ENCODE measurements at regions not wholly inside any gene's neighbourhood (a gene's known extent, or its start where the extent isn't known, plus 50 kb on each side); places are given as distances from the start of the nearest gene placed in this dataset.

DNA sequence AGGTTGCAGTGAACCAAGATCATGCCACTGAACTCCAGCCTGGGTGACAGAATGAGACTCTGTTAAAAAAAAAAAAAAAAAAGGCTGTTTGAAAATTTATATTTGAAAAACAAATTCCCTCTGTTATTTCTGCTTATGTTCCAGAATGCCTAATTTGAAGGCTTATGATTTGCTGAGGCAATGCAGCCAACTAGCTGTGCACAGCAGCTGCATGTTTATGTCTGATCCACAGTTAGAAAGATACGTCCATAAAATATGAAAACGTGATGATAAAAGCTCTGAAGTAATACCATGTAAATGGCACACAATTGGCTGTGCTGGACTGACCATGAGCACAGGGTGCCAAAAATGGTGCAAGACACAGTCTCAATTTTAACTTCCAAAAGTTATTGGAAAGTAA, 453.2 kb downstream of the TUSC1 start:
- Histone ChIP-seq H3K36me3 (no peaks in the 10 kb centered on the region), H3K4me3 (no peak overlapping the region), H3K27me3 (replicated peaks in 1 of 7) (no peaks in the 10 kb centered on the region), H3K4me1 (no peaks in the 10 kb centered on the region), H3K9me3 (peaks cover 0 to 23% (median 12%) of the 10 kb centered on the region in 8 donors), H3K27ac (no peak overlapping the region)
- intact Hi-C loops (cut with DNase I; ENCODE audit: low total_unique reads): no loop called here
- no peak for TF ChIP-seq CTCF (IDR thresholded peaks at IDR 0.05 in 8 of 11, conservative IDR thresholded peaks at IDR 0.05 in 3 of 11)
- no peak for TF ChIP-seq POLR2AphosphoS5 (IDR thresholded peaks at IDR 0.05)
- TF ChIP-seq POLR2A (IDR thresholded peaks at IDR 0.05): no peak
- no peak for DNase-seq
- WGBS, 5 donors: 77 to 91% (median 87%) methylated on average over 2 of the region's 2 CpGs

GRCh38 chr9:25224309-25224708, 453.9 kb downstream of the TUSC1 start:
- Histone ChIP-seq H3K27me3 (replicated peaks in 1 of 7) (no peaks in the 10 kb centered on the region), H3K27ac (no peak overlapping the region), H3K36me3 (no peaks in the 10 kb centered on the region), H3K4me1 (no peaks in the 10 kb centered on the region), H3K4me3 (no peak overlapping the region), H3K9me3 (peaks cover 0 to 17% (median 7%) of the 10 kb centered on the region in 8 donors)
- no peak for DNase-seq
- intact Hi-C loops (cut with DNase I; ENCODE audit: low total_unique reads): no loop called here
- 76 to 93% (median 86%) methylated on average over 2 of the region's 2 CpGs for WGBS, 5 donors
- no peak for TF ChIP-seq POLR2AphosphoS5 (IDR thresholded peaks at IDR 0.05)
- no peak for TF ChIP-seq CTCF (IDR thresholded peaks at IDR 0.05 in 8 of 11, conservative IDR thresholded peaks at IDR 0.05 in 3 of 11)
- no peak for TF ChIP-seq POLR2A (IDR thresholded peaks at IDR 0.05)

- H3K4me3 ChIP-seq: no peak overlapping the region
- intact Hi-C loops (cut with DNase I; ENCODE audit: low total_unique reads): no loop called here
- DNase-seq: no peak
- H3K9me3 ChIP-seq: peaks cover 0 to 5% (median 0%) of the 10 kb centered on the region in 8 donors
- no peak overlapping the region for H3K27ac ChIP-seq
- H3K36me3 ChIP-seq: no peaks in the 10 kb centered on the region
- no peaks in the 10 kb centered on the region for H3K27me3 ChIP-seq (replicated peaks in 1 of 7)
- no peaks in the 10 kb centered on the region for H3K4me1 ChIP-seq
- WGBS, 5 donors: 51 to 75% (median 60%) methylated on average over 5 of the region's 5 CpGs
- TF ChIP-seq POLR2AphosphoS5 (IDR thresholded peaks at IDR 0.05) (no peak), POLR2A (IDR thresholded peaks at IDR 0.05) (no peak), CTCF (IDR thresholded peaks at IDR 0.05 in 8 of 11, conservative IDR thresholded peaks at IDR 0.05 in 3 of 11) (no peak)
Observed at GRCh38 chr9:25212361-25212760, 465.9 kb downstream of the TUSC1 start.

GRCh38 chr9:25207402-25208195, 470.6 kb downstream of the TUSC1 start:
- DNase-seq: no peak
- Histone ChIP-seq H3K4me1 (no peaks in the 10 kb centered on the region), H3K27ac (no peak overlapping the region), H3K36me3 (no peaks in the 10 kb centered on the region), H3K4me3 (no peak overlapping the region), H3K9me3 (peaks cover 0 to 20% (median under 1%) of the 10 kb centered on the region in 8 donors), H3K27me3 (replicated peaks in 1 of 7) (no peaks in the 10 kb centered on the region)
- TF ChIP-seq POLR2A (IDR thresholded peaks at IDR 0.05) (no peak), CTCF (IDR thresholded peaks at IDR 0.05 in 8 of 11, conservative IDR thresholded peaks at IDR 0.05 in 3 of 11) (no peak), POLR2AphosphoS5 (IDR thresholded peaks at IDR 0.05) (no peak)
- WGBS, 5 donors: 70 to 84% (median 77%) methylated on average over 6 of the region's 6 CpGs
- intact Hi-C loops (cut with DNase I; ENCODE audit: low total_unique reads): no loop called here

All from spleen (tissue), 11 donors.